AG09309 (cell line): ENCODE measurements at regions not wholly inside any gene's neighbourhood (a gene's known extent, or its start where the extent isn't known, plus 50 kb on each side); places are given as distances from the start of the nearest gene placed in this dataset.

Experiments used
- DNase-seq: peaks from one replicate; pipeline ENCODE4 v3.0.0-alpha.2; 2010; ENCODE audit warnings: low read depth
- H3K4me3 ChIP-seq: 2 replicates; pipeline ENCODE4 v1.5.1; 2011; ENCODE audit warnings: mild to moderate bottlenecking, low read depth, low read length, moderate library complexity; ENCODE audit not compliant: control insufficient read depth
- CTCF ChIP-seq: IDR thresholded peaks from 2 replicates; pipeline ENCODE4 v1.5.1; 2011; ENCODE audit warnings: mild to moderate bottlenecking, low read depth, low read length, inconsistent platforms; ENCODE audit not compliant: insufficient read depth, control insufficient read depth; ENCODE audit errors: missing control alignments

DNA sequence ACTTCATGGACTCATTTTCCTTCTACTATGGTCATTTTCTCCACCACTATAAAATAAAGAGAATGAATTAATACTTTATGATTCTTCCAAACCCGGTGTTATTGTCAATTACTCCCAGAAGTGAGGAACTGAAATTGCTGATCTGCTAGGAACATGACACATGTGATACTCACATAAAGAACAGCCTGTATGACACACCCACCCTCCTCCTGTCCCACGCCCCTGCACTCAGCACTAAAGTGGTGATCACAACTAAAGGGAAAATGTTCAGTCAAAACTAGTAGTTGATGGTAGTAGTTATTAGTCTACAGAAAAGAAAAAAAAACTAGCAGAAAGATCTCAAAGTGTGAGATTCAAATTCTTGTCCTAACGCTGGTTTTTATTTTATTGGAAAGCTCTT is 1508.3 kb downstream of the RAPGEF2 start:
- no peak for DNase-seq
- no peak overlapping the region for H3K4me3 ChIP-seq
- no peak for TF ChIP-seq CTCF

GRCh38 chr4:160631044-160631443 is 1528.2 kb downstream of the RAPGEF2 start:
- TF ChIP-seq CTCF = no peak
- DNase-seq = no peak
- H3K4me3 ChIP-seq = no peak overlapping the region

GRCh38 chr4:160652790-160653189 is 1511.0 kb downstream of the FSTL5 start:
- no peak overlapping the region for H3K4me3 ChIP-seq
- no peak for DNase-seq
- no peak for TF ChIP-seq CTCF

DNA sequence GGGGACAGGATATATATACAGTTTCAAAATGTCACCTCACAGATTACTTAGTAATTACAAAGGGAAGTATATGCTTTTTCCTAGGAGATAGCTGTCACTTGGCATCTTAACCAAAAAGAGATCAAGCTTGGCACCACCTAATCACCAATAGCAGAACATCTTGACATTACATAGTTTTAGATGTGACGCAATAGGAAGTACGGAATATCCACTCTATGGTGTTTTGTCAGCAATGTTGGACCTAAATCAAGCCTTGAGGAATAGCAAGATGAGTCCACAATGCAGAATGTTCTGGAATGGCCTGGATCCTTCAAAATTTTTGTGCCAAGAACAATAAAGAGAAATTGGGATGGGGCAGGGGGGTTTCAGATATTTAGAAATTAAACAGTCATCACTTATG is 1488.2 kb downstream of the FSTL5 start:
- H3K4me3 ChIP-seq = no peak overlapping the region
- no peak for TF ChIP-seq CTCF

GRCh38 chr4:160685729-160686128 is 1478.1 kb downstream of the FSTL5 start:
- TF ChIP-seq CTCF = no peak
- H3K4me3 ChIP-seq = no peak overlapping the region
- no peak for DNase-seq

More for the DNA sequence above, 1488.2 kb downstream of the FSTL5 start:
- DNase-seq = no peak

DNA sequence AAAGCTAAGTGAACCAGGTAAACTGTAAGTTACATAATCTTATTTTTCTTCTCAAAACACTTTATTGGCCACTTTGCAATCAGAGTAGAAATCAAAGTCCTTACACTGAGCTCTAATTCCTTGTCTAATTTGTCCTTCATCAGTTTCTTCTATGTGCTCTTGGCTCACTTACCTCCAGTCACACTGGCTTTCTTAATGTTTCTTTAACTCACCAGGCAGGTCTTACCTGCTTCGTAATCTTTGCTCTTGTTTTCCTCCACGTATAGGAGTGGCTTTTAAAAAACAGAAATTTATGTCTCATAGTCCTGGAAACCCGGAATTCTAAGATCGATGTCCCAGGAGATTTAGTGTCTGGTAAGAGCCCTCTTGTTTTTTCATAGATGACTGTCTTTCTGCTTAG is 1462.1 kb downstream of the FSTL5 start:
- H3K4me3 ChIP-seq = no peak overlapping the region
- TF ChIP-seq CTCF = no peak
- DNase-seq = no peak

GRCh38 chr4:160709026-160709425 is 1454.8 kb downstream of the FSTL5 start:
- no peak overlapping the region for H3K4me3 ChIP-seq
- DNase-seq = no peak
- no peak for TF ChIP-seq CTCF
